IMR-90 (cell line): ENCODE measurements at regions not wholly inside any gene's neighbourhood (a gene's known extent, or its start where the extent isn't known, plus 50 kb on each side); places are given as distances from the start of the nearest gene placed in this dataset.

Source experiments
- BHLHE40 ChIP-seq: fragments of 150-350 bp; IDR thresholded peaks from 2 replicates; pipeline ENCODE4 v1.6.1; 2016; ENCODE audit warnings: mild to moderate bottlenecking, low read depth, low read length
- CEBPB ChIP-seq: IDR thresholded peaks from 2 replicates; pipeline ENCODE4 v1.6.1; 2012; ENCODE audit warnings: low read depth, low read length, improper control_type of control experiment
- FOS ChIP-seq: fragments of 150-350 bp; IDR thresholded peaks from 2 replicates; pipeline ENCODE4 v1.6.1; 2016; ENCODE audit warnings: low read depth, low read length
- MAFK ChIP-seq: IDR thresholded peaks from 2 replicates; pipeline ENCODE4 v1.6.1; 2012; ENCODE audit warnings: low read depth, low read length, improper control_type of control experiment
- MXI1 ChIP-seq: IDR thresholded peaks from 2 replicates; pipeline ENCODE4 v1.6.1; 2012; ENCODE audit warnings: low read depth, mild to moderate bottlenecking, low read length, moderate library complexity, borderline replicate concordance
- NFE2L2 ChIP-seq: fragments of 150-350 bp; IDR thresholded peaks from 2 replicates; pipeline ENCODE4 v1.6.1; 2016; ENCODE audit warnings: low read depth, mild to moderate bottlenecking, low read length
- POLR2A ChIP-seq: IDR thresholded peaks from 2 replicates; pipeline ENCODE4 v1.6.1; 2012; ENCODE audit warnings: mild to moderate bottlenecking, low read depth, low read length
- RAD21 ChIP-seq: IDR thresholded peaks from 2 replicates; pipeline ENCODE4 v1.6.1; 2012; ENCODE audit warnings: low read length, improper control_type of control experiment
- RCOR1 ChIP-seq: IDR thresholded peaks from 2 replicates; pipeline ENCODE4 v1.6.1; 2012; ENCODE audit warnings: mild to moderate bottlenecking, low read length, improper control_type of control experiment; ENCODE audit not compliant: insufficient replicate concordance
- RFX5 ChIP-seq: IDR thresholded peaks from 2 replicates; pipeline ENCODE4 v1.8.0; 2012; ENCODE audit warnings: low read depth, mild to moderate bottlenecking, low read length, moderate library complexity
- SMC3 ChIP-seq: fragments of 150-350 bp; IDR thresholded peaks from 2 replicates; pipeline ENCODE4 v1.6.1; 2016; ENCODE audit warnings: low read depth, mild to moderate bottlenecking, antibody characterized with exemption, low read length, moderate library complexity
- TF ChIP-seq, protein P1 (sequence below): conservative IDR thresholded peaks from 2 replicates; pipeline ENCODE4 v1.5.1; 2012; ENCODE audit warnings: mild to moderate bottlenecking, low read depth, low read length, improper control_type of control experiment
- TF ChIP-seq, protein P2 (sequence below): fragments of 150-350 bp; IDR thresholded peaks from 2 replicates; pipeline ENCODE4 v1.6.1; 2017; ENCODE audit warnings: mild to moderate bottlenecking, antibody characterized with exemption, low read length, low read depth

DNA sequence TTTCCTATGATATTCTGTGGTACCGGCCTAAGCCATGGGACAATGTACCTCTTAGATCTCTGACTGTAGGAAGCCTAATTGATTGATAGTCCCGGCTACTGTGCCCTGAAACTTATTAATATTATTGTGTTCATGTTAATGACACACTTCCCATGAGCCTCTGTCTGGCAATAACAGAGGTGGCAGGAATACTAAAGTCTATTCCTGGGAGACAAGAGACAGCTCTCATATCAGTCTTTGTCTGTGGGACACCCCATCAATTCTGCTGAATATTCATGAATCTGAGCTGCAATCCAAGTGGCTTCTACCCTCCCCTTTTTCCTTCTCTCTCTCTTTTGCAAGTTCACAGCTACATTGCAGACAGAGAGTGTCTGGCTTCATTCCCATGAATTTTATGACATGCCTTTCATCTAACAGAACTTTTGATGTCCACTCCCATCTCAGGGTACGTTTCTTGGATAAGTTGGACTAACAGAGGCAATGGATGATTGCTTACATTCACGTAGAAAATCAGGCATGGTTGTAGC is 907.5 kb downstream of the ZPLD1 start:
- TF ChIP-seq, protein P1, sequence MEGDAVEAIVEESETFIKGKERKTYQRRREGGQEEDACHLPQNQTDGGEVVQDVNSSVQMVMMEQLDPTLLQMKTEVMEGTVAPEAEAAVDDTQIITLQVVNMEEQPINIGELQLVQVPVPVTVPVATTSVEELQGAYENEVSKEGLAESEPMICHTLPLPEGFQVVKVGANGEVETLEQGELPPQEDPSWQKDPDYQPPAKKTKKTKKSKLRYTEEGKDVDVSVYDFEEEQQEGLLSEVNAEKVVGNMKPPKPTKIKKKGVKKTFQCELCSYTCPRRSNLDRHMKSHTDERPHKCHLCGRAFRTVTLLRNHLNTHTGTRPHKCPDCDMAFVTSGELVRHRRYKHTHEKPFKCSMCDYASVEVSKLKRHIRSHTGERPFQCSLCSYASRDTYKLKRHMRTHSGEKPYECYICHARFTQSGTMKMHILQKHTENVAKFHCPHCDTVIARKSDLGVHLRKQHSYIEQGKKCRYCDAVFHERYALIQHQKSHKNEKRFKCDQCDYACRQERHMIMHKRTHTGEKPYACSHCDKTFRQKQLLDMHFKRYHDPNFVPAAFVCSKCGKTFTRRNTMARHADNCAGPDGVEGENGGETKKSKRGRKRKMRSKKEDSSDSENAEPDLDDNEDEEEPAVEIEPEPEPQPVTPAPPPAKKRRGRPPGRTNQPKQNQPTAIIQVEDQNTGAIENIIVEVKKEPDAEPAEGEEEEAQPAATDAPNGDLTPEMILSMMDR: no peak
- no peak for TF ChIP-seq RFX5
- TF ChIP-seq RAD21: no peak
- no peak for TF ChIP-seq POLR2A
- TF ChIP-seq, protein P2, sequence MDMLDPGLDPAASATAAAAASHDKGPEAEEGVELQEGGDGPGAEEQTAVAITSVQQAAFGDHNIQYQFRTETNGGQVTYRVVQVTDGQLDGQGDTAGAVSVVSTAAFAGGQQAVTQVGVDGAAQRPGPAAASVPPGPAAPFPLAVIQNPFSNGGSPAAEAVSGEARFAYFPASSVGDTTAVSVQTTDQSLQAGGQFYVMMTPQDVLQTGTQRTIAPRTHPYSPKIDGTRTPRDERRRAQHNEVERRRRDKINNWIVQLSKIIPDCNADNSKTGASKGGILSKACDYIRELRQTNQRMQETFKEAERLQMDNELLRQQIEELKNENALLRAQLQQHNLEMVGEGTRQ: no peak
- TF ChIP-seq MAFK: no peak
- TF ChIP-seq FOS: no peak
- no peak for TF ChIP-seq BHLHE40
- no peak for TF ChIP-seq RCOR1
- TF ChIP-seq CEBPB: no peak
- TF ChIP-seq NFE2L2: no peak
- no peak for TF ChIP-seq MXI1
- TF ChIP-seq SMC3: no peak
